ENCODE measurements at regions not wholly inside any gene's neighbourhood (a gene's known extent, or its start where the extent isn't known, plus 50 kb on each side); places are given as distances from the start of the nearest gene placed in this dataset.

DNA sequence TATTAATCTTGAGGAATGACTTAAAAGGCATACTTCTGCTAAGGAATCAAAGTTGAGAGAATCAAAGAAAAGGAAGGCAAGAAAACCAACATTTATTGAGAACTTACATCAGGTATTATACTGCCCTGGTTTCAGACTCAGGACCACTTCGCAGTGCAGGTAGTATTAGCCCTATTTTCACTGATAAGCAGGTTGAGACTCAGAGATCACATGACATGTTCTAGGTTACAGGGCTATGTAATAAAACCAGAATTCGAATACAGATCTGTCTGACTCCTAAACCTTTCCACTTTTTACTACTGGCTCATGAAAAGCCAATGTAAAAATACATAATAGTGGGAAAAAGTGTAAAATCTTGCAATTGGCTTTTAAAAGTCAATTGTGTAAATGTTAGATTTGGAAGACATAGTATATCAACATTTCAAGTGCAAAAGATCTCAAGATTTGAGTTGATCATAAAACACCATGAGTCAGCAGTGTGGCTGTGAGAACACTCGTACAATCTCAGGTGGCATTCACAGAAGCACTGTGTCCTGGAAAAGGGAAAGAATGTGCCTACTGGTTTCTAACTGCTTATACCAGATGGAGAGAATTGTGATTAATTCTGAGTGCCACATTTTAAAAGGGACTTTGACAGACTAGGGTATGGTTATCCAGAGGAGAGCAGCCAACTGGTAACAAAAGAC, 195.8 kb upstream of the MKLN1 start:
- H3K4me1 Mint-ChIP-seq (ENCODE audit: low read depth) = no peaks in the 10 kb centered on the region
- no peaks in the 10 kb centered on the region for H3K9me3 Mint-ChIP-seq
- no peak overlapping the region for H3K4me3 Mint-ChIP-seq
- ATAC-seq (no peak), DNase-seq (no peak)
- no peaks in the 10 kb centered on the region for H3K36me3 Mint-ChIP-seq (ENCODE audit: insufficient read depth)
- no peaks in the 10 kb centered on the region for H3K27me3 Mint-ChIP-seq (ENCODE audit: low read depth)

DNA sequence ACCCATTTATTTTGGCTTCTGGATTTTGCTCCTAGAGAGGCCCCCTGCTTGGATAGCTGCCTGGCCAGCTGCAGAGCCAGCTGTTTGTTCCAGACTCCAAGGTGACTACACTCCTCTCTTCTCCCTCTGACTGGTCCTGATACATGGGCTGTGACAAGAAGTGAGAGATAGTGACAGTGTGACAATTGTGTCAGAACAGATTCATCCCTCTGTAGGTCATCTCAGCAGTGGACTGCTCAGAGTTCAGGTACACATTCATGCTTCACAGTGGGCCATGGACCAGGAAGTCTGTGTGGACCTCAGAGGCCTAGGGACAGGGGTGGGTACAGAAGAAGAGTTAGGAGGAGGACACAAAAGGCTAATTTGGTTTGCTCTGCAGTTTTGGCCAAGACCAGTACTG, 188.2 kb upstream of the MKLN1 start:
- Mint-ChIP-seq H3K4me3 (no peak overlapping the region), H3K27me3 (ENCODE audit: low read depth) (no peaks in the 10 kb centered on the region), H3K36me3 (ENCODE audit: insufficient read depth) (no peaks in the 10 kb centered on the region)

DNA sequence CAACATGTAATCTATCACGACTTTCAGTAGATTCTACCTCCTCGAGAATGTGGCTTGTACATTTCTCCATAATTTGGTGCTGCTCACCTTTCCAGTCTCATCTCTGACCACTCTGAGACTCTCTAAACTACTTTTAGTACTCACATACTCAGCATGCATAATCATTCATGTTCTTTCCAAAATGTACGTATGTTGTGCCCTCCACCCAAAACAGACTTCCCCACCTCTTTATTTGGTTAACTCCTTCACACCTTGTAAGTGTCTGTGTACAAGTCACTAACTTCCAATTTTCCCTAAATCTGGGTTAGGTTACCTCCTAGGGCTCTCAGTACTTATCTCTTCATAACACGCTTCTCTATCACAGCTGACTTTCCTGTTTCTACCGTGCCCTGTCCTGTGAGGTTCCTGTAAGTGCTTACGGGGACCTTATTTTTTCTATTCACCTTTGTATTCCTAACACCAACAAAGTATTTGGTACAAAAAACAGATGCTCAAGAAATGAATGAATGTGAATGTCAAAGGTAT, 186.2 kb upstream of the MKLN1 start:
- no peaks in the 10 kb centered on the region for H3K36me3 Mint-ChIP-seq (ENCODE audit: insufficient read depth)
- peaks cover 3% of the 10 kb centered on the region for H3K9me3 Mint-ChIP-seq
- H3K4me3 Mint-ChIP-seq = no peak overlapping the region
- no peak for DNase-seq
- no peak for ATAC-seq
- no peaks in the 10 kb centered on the region for H3K4me1 Mint-ChIP-seq (ENCODE audit: low read depth)
- H3K27me3 Mint-ChIP-seq (ENCODE audit: low read depth) = no peaks in the 10 kb centered on the region

More for the DNA sequence above, 188.2 kb upstream of the MKLN1 start:
- ATAC-seq (no peak), DNase-seq (no peak)
- H3K4me1 Mint-ChIP-seq (ENCODE audit: low read depth) = no peaks in the 10 kb centered on the region
- H3K9me3 Mint-ChIP-seq = peaks cover 3% of the 10 kb centered on the region

GRCh38 chr7:131143869-131144268, 183.8 kb upstream of the MKLN1 start:
- no peak for DNase-seq
- Mint-ChIP-seq H3K9me3 (peaks cover 3% of the 10 kb centered on the region), H3K4me1 (ENCODE audit: low read depth) (no peaks in the 10 kb centered on the region), H3K4me3 (no peak overlapping the region), H3K36me3 (ENCODE audit: insufficient read depth) (no peaks in the 10 kb centered on the region), H3K27me3 (ENCODE audit: low read depth) (no peaks in the 10 kb centered on the region)
- ATAC-seq = no peak

- Mint-ChIP-seq H3K36me3 (ENCODE audit: insufficient read depth) (no peaks in the 10 kb centered on the region), H3K9me3 (peaks cover 3% of the 10 kb centered on the region), H3K4me3 (no peak overlapping the region), H3K4me1 (ENCODE audit: low read depth) (no peaks in the 10 kb centered on the region), H3K27me3 (ENCODE audit: low read depth) (no peaks in the 10 kb centered on the region)
- DNase-seq (no peak), ATAC-seq (no peak)
These were observed 182.7 kb upstream of the MKLN1 start for GRCh38 chr7:131145026-131145425.

DNA sequence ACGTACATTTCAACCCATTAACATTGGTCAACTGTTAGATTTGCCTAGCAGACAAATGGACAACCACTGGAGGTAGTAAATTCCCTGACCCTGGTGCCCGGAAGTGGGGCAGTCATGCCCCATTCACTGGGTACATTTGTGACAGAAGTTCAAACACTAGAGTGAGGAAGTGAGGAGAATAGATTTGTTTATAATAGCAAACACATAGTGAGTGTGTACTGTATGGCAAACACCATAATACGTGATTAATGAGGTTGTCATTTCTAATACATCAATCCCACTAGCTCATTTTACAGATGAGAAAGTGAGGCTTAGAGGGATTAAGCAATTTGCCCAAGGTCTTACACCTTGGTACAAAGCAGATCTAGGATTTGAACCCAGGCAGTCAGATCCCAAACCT, 181.9 kb upstream of the MKLN1 start:
- H3K36me3 Mint-ChIP-seq (ENCODE audit: insufficient read depth) = no peaks in the 10 kb centered on the region

DNA sequence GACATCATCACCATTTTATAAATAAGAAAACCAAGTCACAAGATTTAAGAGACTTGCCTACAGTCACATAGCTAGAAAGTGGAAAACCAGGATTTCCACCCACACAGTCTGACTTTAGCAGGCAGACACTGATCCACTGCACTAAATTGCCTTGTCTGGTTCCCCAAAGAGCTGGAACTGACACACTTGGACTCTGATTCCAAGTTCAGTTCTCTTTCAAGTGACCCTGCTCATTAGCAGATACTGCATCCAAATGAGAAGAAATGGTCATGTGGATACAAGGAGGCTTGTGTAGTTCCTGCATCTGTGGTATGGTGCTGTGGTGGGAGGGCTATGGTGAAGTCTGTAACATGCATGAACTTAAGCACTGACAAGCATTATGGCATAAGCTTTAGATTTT, 180.1 kb upstream of the MKLN1 start:
- Mint-ChIP-seq H3K9me3 (no peaks in the 10 kb centered on the region), H3K4me1 (ENCODE audit: low read depth) (no peaks in the 10 kb centered on the region), H3K36me3 (ENCODE audit: insufficient read depth) (no peaks in the 10 kb centered on the region), H3K27me3 (ENCODE audit: low read depth) (peaks cover 2% of the 10 kb centered on the region), H3K4me3 (no peak overlapping the region)
- ATAC-seq = no peak
- no peak for DNase-seq

More for the DNA sequence above, 181.9 kb upstream of the MKLN1 start:
- no peaks in the 10 kb centered on the region for H3K4me1 Mint-ChIP-seq (ENCODE audit: low read depth)
- no peak overlapping the region for H3K4me3 Mint-ChIP-seq
- no peaks in the 10 kb centered on the region for H3K27me3 Mint-ChIP-seq (ENCODE audit: low read depth)
- peaks cover 3% of the 10 kb centered on the region for H3K9me3 Mint-ChIP-seq
- DNase-seq (no peak), ATAC-seq (no peak)

DNA sequence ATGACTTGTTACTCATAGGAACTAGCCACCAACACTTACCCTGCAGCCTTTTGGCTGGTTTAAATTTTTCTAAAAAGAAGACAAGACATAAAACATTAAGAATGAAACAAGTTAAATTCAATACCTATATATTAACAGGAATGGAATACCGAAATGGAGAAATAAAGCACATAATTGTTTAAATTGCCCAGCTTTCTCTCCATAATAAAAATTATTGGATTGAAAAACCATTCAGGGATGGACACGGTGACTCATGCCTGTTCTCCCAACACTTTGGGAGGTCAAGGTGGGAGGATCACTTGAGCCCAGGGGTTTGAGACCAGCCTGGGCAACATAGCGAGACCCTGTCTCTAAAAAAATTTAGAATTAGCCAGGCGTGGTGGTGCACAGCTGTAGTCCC, 179.4 kb upstream of the MKLN1 start:
- no peak for DNase-seq
- Mint-ChIP-seq H3K9me3 (no peaks in the 10 kb centered on the region), H3K4me1 (ENCODE audit: low read depth) (no peaks in the 10 kb centered on the region), H3K27me3 (ENCODE audit: low read depth) (peaks cover 2% of the 10 kb centered on the region), H3K4me3 (no peak overlapping the region), H3K36me3 (ENCODE audit: insufficient read depth) (no peaks in the 10 kb centered on the region)
- no peak for ATAC-seq

DNA sequence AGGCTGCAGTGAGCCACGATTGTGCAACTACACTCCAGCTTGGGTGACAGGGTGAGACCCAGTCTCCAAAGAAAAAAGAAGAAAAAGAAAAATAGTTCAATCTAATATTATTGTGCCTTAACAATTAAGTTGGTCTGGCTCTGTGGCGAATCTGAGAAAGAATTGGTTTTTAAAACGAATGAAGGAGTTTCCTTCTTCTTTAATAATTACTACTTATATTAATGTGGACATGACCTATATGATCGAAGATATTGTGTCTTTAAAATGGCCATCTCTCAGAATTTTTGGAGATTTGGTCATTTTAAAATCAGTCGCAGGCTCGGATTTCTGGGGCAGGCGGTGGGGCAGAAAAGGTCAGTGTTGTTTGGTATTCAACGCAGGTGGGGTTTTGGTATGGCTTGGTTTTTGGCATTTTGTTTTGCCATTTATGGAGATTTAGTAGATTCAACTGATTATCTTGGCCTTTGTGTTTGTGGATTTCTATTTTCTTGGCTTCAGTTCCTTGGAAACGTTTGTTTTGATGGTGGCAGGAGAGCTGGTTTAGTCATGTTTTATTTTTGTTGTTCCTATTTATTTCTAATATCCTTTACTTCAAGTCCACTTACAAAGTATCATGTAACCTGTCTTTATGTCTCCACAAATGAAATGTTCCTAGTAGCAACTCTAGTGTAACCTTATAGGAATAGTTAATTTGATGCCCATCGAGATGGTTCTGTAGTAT, 178.8 kb upstream of the MKLN1 start:
- ATAC-seq (no peak), DNase-seq (no peak)
- H3K9me3 Mint-ChIP-seq = no peaks in the 10 kb centered on the region
- no peaks in the 10 kb centered on the region for H3K36me3 Mint-ChIP-seq (ENCODE audit: insufficient read depth)
- H3K4me3 Mint-ChIP-seq = no peak overlapping the region
- H3K4me1 Mint-ChIP-seq (ENCODE audit: low read depth) = no peaks in the 10 kb centered on the region
- peaks cover 2% of the 10 kb centered on the region for H3K27me3 Mint-ChIP-seq (ENCODE audit: low read depth)

DNA sequence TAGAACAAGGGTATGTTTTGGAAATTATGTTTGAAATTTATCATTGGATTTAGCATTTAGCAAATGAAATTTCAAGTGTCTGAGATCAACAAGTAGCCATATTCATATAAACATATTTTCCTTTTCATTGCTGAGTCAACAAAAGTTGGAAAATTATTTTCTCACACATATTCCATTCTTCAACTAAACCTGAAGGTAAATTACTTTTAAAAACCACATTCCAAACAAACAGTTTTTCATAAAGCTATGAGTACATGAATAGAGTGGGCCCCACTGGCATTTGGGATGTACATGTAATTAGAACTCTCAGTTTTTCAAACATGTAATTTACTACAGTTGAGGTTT, 178.3 kb upstream of the MKLN1 start:
- ATAC-seq (no peak), DNase-seq (no peak)
- Mint-ChIP-seq H3K4me1 (ENCODE audit: low read depth) (no peaks in the 10 kb centered on the region), H3K4me3 (no peak overlapping the region), H3K27me3 (ENCODE audit: low read depth) (peaks cover 2% of the 10 kb centered on the region), H3K36me3 (ENCODE audit: insufficient read depth) (no peaks in the 10 kb centered on the region), H3K9me3 (no peaks in the 10 kb centered on the region)

GRCh38 chr7:131149840-131150239, 177.8 kb upstream of the MKLN1 start:
- Mint-ChIP-seq H3K9me3 (no peaks in the 10 kb centered on the region), H3K36me3 (ENCODE audit: insufficient read depth) (no peaks in the 10 kb centered on the region), H3K4me1 (ENCODE audit: low read depth) (no peaks in the 10 kb centered on the region), H3K27me3 (ENCODE audit: low read depth) (peaks cover 2% of the 10 kb centered on the region), H3K4me3 (no peak overlapping the region)
- no peak for DNase-seq
- ATAC-seq = no peak

GRCh38 chr7:131151034-131151433, 176.6 kb upstream of the MKLN1 start:
- Mint-ChIP-seq H3K9me3 (no peaks in the 10 kb centered on the region), H3K4me1 (ENCODE audit: low read depth) (no peaks in the 10 kb centered on the region), H3K36me3 (ENCODE audit: insufficient read depth) (no peaks in the 10 kb centered on the region), H3K27me3 (ENCODE audit: low read depth) (peaks cover 2% of the 10 kb centered on the region), H3K4me3 (no peak overlapping the region)
- ATAC-seq (no peak), DNase-seq (no peak)

DNA sequence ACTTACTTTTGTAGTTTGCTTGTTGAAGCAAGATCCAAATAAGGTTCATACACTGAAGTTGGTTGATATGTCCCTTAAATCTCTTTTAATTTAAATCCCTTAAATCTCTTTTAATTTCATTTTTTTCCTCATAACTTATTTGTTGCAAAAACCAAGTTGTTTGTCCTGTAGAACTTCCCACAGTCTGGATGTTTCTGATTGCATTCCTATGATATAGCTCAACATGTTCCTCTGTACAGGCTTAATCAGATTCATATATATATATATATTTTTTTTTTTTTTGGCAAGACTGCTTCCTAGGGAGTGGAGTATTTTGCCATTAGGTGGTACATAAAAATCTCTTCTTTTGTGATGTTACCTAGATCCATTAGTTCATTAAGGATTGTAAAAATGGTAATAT, 174.9 kb upstream of the MKLN1 start:
- Mint-ChIP-seq H3K9me3 (no peaks in the 10 kb centered on the region), H3K4me3 (no peak overlapping the region), H3K27me3 (ENCODE audit: low read depth) (peaks cover 2% of the 10 kb centered on the region), H3K36me3 (ENCODE audit: insufficient read depth) (no peaks in the 10 kb centered on the region), H3K4me1 (ENCODE audit: low read depth) (no peaks in the 10 kb centered on the region)
- ATAC-seq (no peak), DNase-seq (no peak)

GRCh38 chr7:131154380-131154779, 173.3 kb upstream of the MKLN1 start:
- no peak for DNase-seq
- Mint-ChIP-seq H3K4me1 (ENCODE audit: low read depth) (no peaks in the 10 kb centered on the region), H3K27me3 (ENCODE audit: low read depth) (peaks cover 2% of the 10 kb centered on the region), H3K4me3 (no peak overlapping the region), H3K9me3 (no peaks in the 10 kb centered on the region), H3K36me3 (ENCODE audit: insufficient read depth) (no peaks in the 10 kb centered on the region)
- ATAC-seq = no peak

- no peak overlapping the region for H3K4me3 Mint-ChIP-seq
These were observed 170.0 kb upstream of the MKLN1 start for GRCh38 chr7:131157530-131158243.

More at GRCh38 chr7:131157530-131158243, 170.0 kb upstream of the MKLN1 start:
- no peaks in the 10 kb centered on the region for H3K4me1 Mint-ChIP-seq (ENCODE audit: low read depth)
- no peaks in the 10 kb centered on the region for H3K9me3 Mint-ChIP-seq
- no peaks in the 10 kb centered on the region for H3K36me3 Mint-ChIP-seq (ENCODE audit: insufficient read depth)
- ATAC-seq = no peak
- no peaks in the 10 kb centered on the region for H3K27me3 Mint-ChIP-seq (ENCODE audit: low read depth)
- no peak for DNase-seq
